OCI-LY7 (cell line): ENCODE measurements at regions not wholly inside any gene's neighbourhood (a gene's known extent, or its start where the extent isn't known, plus 50 kb on each side); places are given as distances from the start of the nearest gene placed in this dataset.

Source experiments
- EZH2phosphoT487 ChIP-seq: fragments of 200-600 bp; sonication (generic); IDR thresholded peaks from 2 replicates; pipeline ENCODE4 v1.6.1; 2018; ENCODE audit warnings: low read depth, borderline replicate concordance, mild to moderate bottlenecking, mixed run types, antibody characterized with exemption, low read length, moderate library complexity, mixed read lengths
- TF ChIP-seq, protein P1 (sequence below): fragments of 200-600 bp; sonication (generic); conservative IDR thresholded peaks from 2 replicates; pipeline ENCODE4 v1.5.1; 2014; ENCODE audit warnings: mild to moderate bottlenecking, antibody characterized with exemption, low read length, moderate library complexity, mixed read lengths

DNA sequence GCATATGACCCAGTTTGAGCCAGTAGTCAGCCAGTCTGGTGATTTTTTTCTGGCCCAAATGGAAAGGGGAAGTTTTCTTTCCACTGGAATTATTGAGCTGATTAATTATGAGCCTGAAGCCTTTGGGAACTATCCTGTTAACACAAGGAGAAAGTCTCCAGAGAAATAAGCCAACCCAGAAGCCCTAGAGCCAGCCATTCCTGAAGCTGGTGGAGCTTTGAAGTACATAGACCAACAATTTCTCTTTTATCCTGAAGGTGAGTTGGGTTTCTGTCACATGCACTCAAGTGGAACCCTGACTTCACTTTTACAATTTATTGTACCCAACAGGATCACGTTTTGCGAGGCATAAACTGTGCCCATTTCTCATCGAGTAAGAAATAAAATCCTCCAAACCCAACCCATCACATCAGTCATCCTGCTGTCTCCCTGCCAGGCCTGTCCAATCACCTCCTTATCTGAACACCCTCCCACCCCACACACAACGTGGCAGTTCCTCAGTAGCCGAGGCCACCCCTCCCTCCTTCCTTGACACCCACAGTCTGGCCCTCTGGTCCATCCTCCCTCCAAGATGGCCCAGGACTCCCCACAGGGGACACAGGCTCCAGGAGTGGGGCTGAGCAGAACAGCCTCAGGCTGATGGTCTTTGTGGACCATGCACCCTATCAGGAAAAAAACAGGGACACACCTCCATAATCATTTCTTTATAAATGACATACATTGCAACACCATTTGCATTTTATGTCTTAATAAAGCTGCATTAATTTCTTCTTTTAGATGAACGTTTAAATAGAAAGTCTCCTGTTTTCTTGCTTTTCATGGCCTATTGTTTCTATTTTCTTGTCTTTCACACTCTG lies 55.7 kb upstream of the GATA2 start:
- TF ChIP-seq, protein P1, sequence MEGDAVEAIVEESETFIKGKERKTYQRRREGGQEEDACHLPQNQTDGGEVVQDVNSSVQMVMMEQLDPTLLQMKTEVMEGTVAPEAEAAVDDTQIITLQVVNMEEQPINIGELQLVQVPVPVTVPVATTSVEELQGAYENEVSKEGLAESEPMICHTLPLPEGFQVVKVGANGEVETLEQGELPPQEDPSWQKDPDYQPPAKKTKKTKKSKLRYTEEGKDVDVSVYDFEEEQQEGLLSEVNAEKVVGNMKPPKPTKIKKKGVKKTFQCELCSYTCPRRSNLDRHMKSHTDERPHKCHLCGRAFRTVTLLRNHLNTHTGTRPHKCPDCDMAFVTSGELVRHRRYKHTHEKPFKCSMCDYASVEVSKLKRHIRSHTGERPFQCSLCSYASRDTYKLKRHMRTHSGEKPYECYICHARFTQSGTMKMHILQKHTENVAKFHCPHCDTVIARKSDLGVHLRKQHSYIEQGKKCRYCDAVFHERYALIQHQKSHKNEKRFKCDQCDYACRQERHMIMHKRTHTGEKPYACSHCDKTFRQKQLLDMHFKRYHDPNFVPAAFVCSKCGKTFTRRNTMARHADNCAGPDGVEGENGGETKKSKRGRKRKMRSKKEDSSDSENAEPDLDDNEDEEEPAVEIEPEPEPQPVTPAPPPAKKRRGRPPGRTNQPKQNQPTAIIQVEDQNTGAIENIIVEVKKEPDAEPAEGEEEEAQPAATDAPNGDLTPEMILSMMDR, result no peak
- no peak for TF ChIP-seq EZH2phosphoT487
